Left cardiac atrium (tissue), 4 donors: ENCODE measurements at regions not wholly inside any gene's neighbourhood (a gene's known extent, or its start where the extent isn't known, plus 50 kb on each side); places are given as distances from the start of the nearest gene placed in this dataset.
A peak's percentile ranks its signal among the peaks of the same experiment; 100 is the strongest.
"Not testable (repeated sequence)": the region's sequence is repeated elsewhere in the genome, so short reads cannot be mapped to it uniquely, and the experiment has no call there.

ENCODE experiments used
- ATAC-seq, 2 donors: fragments of 200-7000 bp; cut with Tn5 transposase; one replicate each; pipeline ENCODE4 v1.9.1; 2020; ENCODE audit warnings: mild to moderate bottlenecking in 2 of 2, moderate library complexity in 2 of 2
- DNase-seq: peaks from one replicate; pipeline ENCODE4 v3.0.0-alpha.2; 2020
- intact Hi-C, 2 donors: fragments of 100-400 bp; cut with DNase I; formaldehyde crosslinking; loops; one replicate each; pipeline versions ENCODE4 v1.14.1 to v1.15.1; 2022 to 2023
- donor health status: DM: no; HTN: yes; CAD: no.
- donor health status: DM: no; HTN: yes; CAD: no; lungs with severe emphysema.
- donor health status: DM: yes; HTN: yes; CAD: no.
- donor health status: Dilated cardiomyopathy.

- ATAC-seq, result peak in 1 of 2 donors; percentile 74
- intact Hi-C loops, DNase-seq: not testable (repeated sequence)
Measured at GRCh38 chr16:15207202-15207981, 113.3 kb upstream of the RRN3 start.

- intact Hi-C loops, DNase-seq: not testable (repeated sequence)
- ATAC-seq, result peak in 1 of 2 donors; percentile 43
Measured at GRCh38 chr16:15206439-15206838, 112.4 kb upstream of the RRN3 start.

- DNase-seq, intact Hi-C loops, ATAC-seq: not testable (repeated sequence)
Measured at GRCh38 chr16:15205939-15206338, 111.9 kb upstream of the RRN3 start.

GRCh38 chr16:15204571-15204970, 110.5 kb upstream of the RRN3 start:
- ATAC-seq, result peak in 1 of 2 donors; percentile 24

GRCh38 chr16:15192813-15193212, 98.7 kb upstream of the RRN3 start:
- intact Hi-C loops, ATAC-seq, DNase-seq: not testable (repeated sequence)

More at GRCh38 chr16:15204571-15204970, 110.5 kb upstream of the RRN3 start:
- DNase-seq, intact Hi-C loops: not testable (repeated sequence)

GRCh38 chr16:15192197-15192596, 98.1 kb upstream of the RRN3 start:
- intact Hi-C loops, DNase-seq: not testable (repeated sequence)
- peak in 1 of 2 donors; percentile 53 for ATAC-seq

GRCh38 chr16:15189478-15189877, 95.4 kb upstream of the RRN3 start:
- DNase-seq, ATAC-seq, intact Hi-C loops: not testable (repeated sequence)
